ENCODE measurements at regions not wholly inside any gene's neighbourhood (a gene's known extent, or its start where the extent isn't known, plus 50 kb on each side); places are given as distances from the start of the nearest gene placed in this dataset.

DNA sequence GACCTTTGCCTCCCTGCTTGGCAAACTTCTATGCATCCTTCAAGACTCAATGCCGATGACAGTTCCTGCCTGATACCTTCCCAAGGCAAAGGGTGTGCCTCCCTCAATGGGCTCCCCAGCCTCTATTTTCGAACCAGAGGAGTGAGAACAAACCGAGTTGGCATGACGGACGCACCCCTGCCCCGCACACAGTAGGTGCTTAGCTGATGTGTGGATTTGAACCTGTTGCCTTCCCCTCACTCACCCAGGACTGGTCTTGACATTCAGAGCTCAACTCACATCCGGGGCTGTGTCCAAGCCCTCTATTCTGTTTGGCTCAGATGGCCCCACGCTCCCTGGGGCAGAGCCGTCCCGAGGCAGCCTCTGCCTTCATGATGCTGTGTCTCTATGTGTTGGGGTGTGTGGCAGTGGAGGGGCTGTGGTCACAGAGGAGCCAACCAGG, 52.2 kb upstream of the SLC6A11 start:
- no peak for DNase-seq (ENCODE audit: low spot score)

DNA sequence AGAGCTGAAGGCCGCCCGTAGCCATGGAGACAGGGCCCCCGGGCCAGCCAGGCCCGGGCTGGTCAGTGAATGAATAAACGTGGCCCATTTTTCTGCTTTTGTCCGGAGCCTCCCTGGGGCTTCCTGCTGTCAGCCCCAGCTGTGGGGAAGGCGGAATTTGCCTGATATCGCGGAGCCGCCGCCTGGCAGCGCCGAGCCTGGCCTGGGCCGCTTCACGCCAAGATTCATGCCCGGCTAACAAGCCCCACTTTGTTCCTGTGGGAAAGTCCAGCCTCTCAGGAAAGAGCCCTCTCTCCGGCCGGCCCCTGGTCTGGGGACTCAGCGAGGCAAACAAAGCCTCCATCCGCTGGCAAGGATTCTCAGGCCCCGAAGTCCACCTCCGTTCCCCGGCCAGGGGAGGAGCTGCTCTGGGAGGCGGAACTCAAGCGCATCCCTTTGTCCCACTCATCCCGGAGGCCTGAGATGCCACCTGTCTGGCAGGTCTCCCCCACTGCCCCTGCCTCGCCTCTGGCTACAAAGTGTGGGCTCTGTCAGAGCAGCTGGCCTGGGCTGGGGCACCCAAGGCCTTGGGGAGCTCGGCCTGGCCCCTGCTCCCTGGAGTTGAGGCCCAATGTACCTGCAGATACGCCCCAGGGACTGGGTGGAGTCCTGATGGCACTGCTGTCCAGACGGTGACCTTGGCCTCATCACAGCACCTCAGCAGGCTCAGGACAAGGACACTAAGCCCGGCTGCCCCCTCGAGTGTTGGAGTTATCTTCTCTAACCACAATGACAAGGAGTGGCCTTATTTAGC, 51.6 kb upstream of the SLC6A11 start:
- no peak for DNase-seq (ENCODE audit: low spot score)

DNA sequence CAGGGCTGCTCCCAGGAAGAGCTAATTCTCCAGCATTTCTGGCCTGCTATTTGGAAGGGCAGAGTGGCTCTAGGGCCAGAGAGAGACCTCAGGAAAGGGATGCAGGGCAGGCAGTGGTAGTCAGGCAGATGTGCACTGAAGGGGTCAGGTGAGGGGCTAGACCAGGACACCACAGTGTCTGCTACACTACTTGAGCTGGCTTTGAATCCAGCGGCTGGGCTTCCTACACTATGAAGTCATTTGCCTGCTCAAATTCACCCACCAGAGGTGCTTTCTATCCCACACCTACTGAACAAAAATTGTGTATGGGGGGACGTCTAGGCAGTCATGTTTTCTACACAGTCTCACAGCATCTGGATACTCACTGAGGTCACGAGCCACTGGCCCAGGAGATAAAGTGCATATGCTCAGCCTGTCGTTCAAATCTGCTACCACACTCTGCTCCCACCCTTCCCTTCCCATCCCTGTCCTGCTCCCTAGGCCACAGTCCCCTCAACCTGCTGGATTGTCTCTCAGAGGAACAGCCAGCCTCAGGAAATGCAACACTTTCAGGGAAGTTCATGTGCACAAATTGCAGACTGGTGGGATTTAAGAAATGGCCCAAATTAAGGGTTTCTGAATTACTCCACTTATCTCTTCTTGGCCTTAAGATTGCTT, 49.9 kb upstream of the SLC6A11 start:
- DNase-seq (ENCODE audit: low spot score): no peak
